Mesodermal cell (in vitro differentiated cells): ENCODE measurements at regions not wholly inside any gene's neighbourhood (a gene's known extent, or its start where the extent isn't known, plus 50 kb on each side); places are given as distances from the start of the nearest gene placed in this dataset.

Experiments used
- H3K27ac ChIP-seq: 2 replicates; pipeline ENCODE4 v1.7.0; 2013; ENCODE audit warnings: mild to moderate bottlenecking, low read depth, low read length, moderate library complexity; ENCODE audit not compliant: severe bottlenecking
- H3K36me3 ChIP-seq: 2 replicates; pipeline ENCODE4 v1.7.1; 2013; ENCODE audit warnings: mild to moderate bottlenecking, low read length, moderate library complexity; ENCODE audit not compliant: control insufficient read depth, insufficient read depth
- H3K4me1 ChIP-seq: one replicate; pipeline ENCODE4 v1.7.1; 2013; ENCODE audit warnings: mild to moderate bottlenecking, low read length; ENCODE audit not compliant: insufficient read depth, control insufficient read depth, poor library complexity, severe bottlenecking
- H3K4me3 ChIP-seq: 2 replicates; pipeline ENCODE4 v1.7.0; 2013; ENCODE audit warnings: low read length, control low read depth, mild to moderate bottlenecking; ENCODE audit not compliant: insufficient read depth, poor library complexity, severe bottlenecking; ENCODE audit errors: extremely low read depth
- H3K9me3 ChIP-seq: 2 replicates; pipeline ENCODE4 v1.7.1; 2013; ENCODE audit warnings: mild to moderate bottlenecking, low read length, moderate library complexity; ENCODE audit not compliant: control insufficient read depth
- WGBS, 2 experiments: methylation state at CpG; one replicate each; pipeline ENCODE4 v1.1.5; 2013; ENCODE audit warnings: missing lambda C conversion rate in 2 of 2; ENCODE audit not compliant: insufficient coverage in 2 of 2; 5-methylcytosine and 5-hydroxymethylcytosine counted together

- Histone ChIP-seq H3K9me3 (no peaks in the 10 kb centered on the region), H3K4me3 (no peak overlapping the region), H3K27ac (no peak overlapping the region), H3K4me1 (no peaks in the 10 kb centered on the region), H3K36me3 (no peaks in the 10 kb centered on the region)
Observed at GRCh38 chr20:54364365-54364764, 111.0 kb upstream of the DOK5 start.

GRCh38 chr20:54364919-54365318, 110.5 kb upstream of the DOK5 start:
- Histone ChIP-seq H3K9me3 (no peaks in the 10 kb centered on the region), H3K4me3 (no peak overlapping the region), H3K36me3 (no peaks in the 10 kb centered on the region), H3K27ac (no peak overlapping the region), H3K4me1 (no peaks in the 10 kb centered on the region)
- WGBS, 2 experiments: 81 to 89% methylated on average over 3 of the region's 6 CpGs

GRCh38 chr20:54366669-54367344, 108.6 kb upstream of the DOK5 start:
- H3K9me3 ChIP-seq: no peaks in the 10 kb centered on the region
- H3K4me3 ChIP-seq: no peak overlapping the region
- no peaks in the 10 kb centered on the region for H3K4me1 ChIP-seq
- no peak overlapping the region for H3K27ac ChIP-seq
- no CpG with 5 or more reads among the region's 5 CpGs for WGBS, 2 experiments
- H3K36me3 ChIP-seq: no peaks in the 10 kb centered on the region

GRCh38 chr20:54368570-54368969, 106.8 kb upstream of the DOK5 start:
- Histone ChIP-seq H3K36me3 (no peaks in the 10 kb centered on the region), H3K4me1 (no peaks in the 10 kb centered on the region), H3K9me3 (no peaks in the 10 kb centered on the region), H3K27ac (no peak overlapping the region), H3K4me3 (no peak overlapping the region)
- WGBS, 2 experiments: 57 to 60% methylated on average over 2 to 3 of the region's 6 CpGs

- H3K4me1 ChIP-seq: no peaks in the 10 kb centered on the region
- H3K9me3 ChIP-seq: no peaks in the 10 kb centered on the region
- no peak overlapping the region for H3K4me3 ChIP-seq
- H3K36me3 ChIP-seq: no peaks in the 10 kb centered on the region
- H3K27ac ChIP-seq: no peak overlapping the region
- 80% methylated on average over 1 of the region's 1 CpG; no CpG with 5 or more reads in 1 of the 2 experiments for WGBS, 2 experiments
Observed at GRCh38 chr20:54372313-54372712, 103.1 kb upstream of the DOK5 start.

- no peaks in the 10 kb centered on the region for H3K36me3 ChIP-seq
- H3K27ac ChIP-seq: no peak overlapping the region
- H3K4me1 ChIP-seq: no peaks in the 10 kb centered on the region
- H3K4me3 ChIP-seq: no peak overlapping the region
- H3K9me3 ChIP-seq: no peaks in the 10 kb centered on the region
- 100% methylated on average over 1 of the region's 1 CpG for WGBS, 2 experiments
Observed at GRCh38 chr20:54377992-54378773, 97.2 kb upstream of the DOK5 start.

- no peaks in the 10 kb centered on the region for H3K9me3 ChIP-seq
- no peak overlapping the region for H3K27ac ChIP-seq
- H3K4me1 ChIP-seq: no peaks in the 10 kb centered on the region
- H3K4me3 ChIP-seq: no peak overlapping the region
- WGBS, 2 experiments: 90 to 97% methylated on average over 4 to 5 of the region's 7 CpGs
- no peaks in the 10 kb centered on the region for H3K36me3 ChIP-seq
Observed at GRCh38 chr20:54379893-54380584, 95.4 kb upstream of the DOK5 start.

- H3K36me3 ChIP-seq: no peaks in the 10 kb centered on the region
- no peak overlapping the region for H3K27ac ChIP-seq
- WGBS, 2 experiments: 26 to 47% methylated on average over 2 of the region's 3 CpGs
Observed at GRCh38 chr20:54382419-54382818, 93.0 kb upstream of the DOK5 start.

GRCh38 chr20:54385746-54386145, 89.6 kb upstream of the DOK5 start:
- 93 to 96% methylated on average over 6 to 7 of the region's 8 CpGs for WGBS, 2 experiments
- H3K27ac ChIP-seq: no peak overlapping the region

More at GRCh38 chr20:54382419-54382818, 93.0 kb upstream of the DOK5 start:
- no peaks in the 10 kb centered on the region for H3K4me1 ChIP-seq
- H3K9me3 ChIP-seq: no peaks in the 10 kb centered on the region
- H3K4me3 ChIP-seq: no peak overlapping the region

GRCh38 chr20:54389596-54390280, 85.7 kb upstream of the DOK5 start:
- H3K36me3 ChIP-seq: no peaks in the 10 kb centered on the region
- H3K27ac ChIP-seq: no peak overlapping the region
- H3K4me1 ChIP-seq: no peaks in the 10 kb centered on the region
- H3K9me3 ChIP-seq: no peaks in the 10 kb centered on the region
- 86 to 90% methylated on average over 6 of the region's 9 CpGs for WGBS, 2 experiments
- no peak overlapping the region for H3K4me3 ChIP-seq

More at GRCh38 chr20:54385746-54386145, 89.6 kb upstream of the DOK5 start:
- H3K9me3 ChIP-seq: no peaks in the 10 kb centered on the region
- H3K4me3 ChIP-seq: no peak overlapping the region
- no peaks in the 10 kb centered on the region for H3K4me1 ChIP-seq
- no peaks in the 10 kb centered on the region for H3K36me3 ChIP-seq
